A549 (cell line): ENCODE measurements at regions not wholly inside any gene's neighbourhood (a gene's known extent, or its start where the extent isn't known, plus 50 kb on each side); places are given as distances from the start of the nearest gene placed in this dataset.

Experiments used
- ATAC-seq, 2 experiments: fragments of 200-7000 bp in 1 of 2; fragments of >200 bp in 1 of 2; cut with Nextera tagmentation in 1 of 2; cut with Tn5 transposase in 1 of 2; 3 replicates each; pipeline versions ENCODE4 v1.8.0 to v1.9.1; 2018 to 2020; ENCODE audit warnings: mild to moderate bottlenecking in 1 of 2, moderate library complexity in 1 of 2
- CTCF ChIA-PET: fragments of 300-600 bp; sonication (Branson Sonifier 250); formaldehyde crosslinking; extraction: SDS; loops from one replicate; lab custom pipeline; 2021; ENCODE audit warnings: antibody characterized with exemption, inconsistent platforms; lab: Yijun Ruan, JAX
- POLR2A ChIA-PET: fragments of 350-600 bp; formaldehyde crosslinking; extraction: SDS; loops from one replicate; lab custom pipeline; 2021; ENCODE audit warnings: antibody characterized with exemption, inconsistent platforms; lab: Yijun Ruan, JAX
- DNase-seq, 2 experiments: peaks; one replicate each; pipeline versions ENCODE4 v3.0.0 to v3.0.0-alpha.2; 2011 to 2016; ENCODE audit warnings: low read depth in 1 of 2, low spot score in 1 of 2
- FAIRE-seq: peaks from 2 replicates; lab custom pipeline; 2011; peaks lifted over from hg19 to GRCh38; lab: Jason Lieb, UNC
- H3K27ac ChIP-seq, 2 experiments: fragments of >200 bp; sonication (Bioruptor Twin); formaldehyde crosslinking; 3 replicates each; pipeline ENCODE4 v1.5.1; 2016 to 2017
- H3K4me1 ChIP-seq: fragments of >200 bp; sonication (Bioruptor Twin); formaldehyde crosslinking; 3 replicates; pipeline ENCODE4 v1.6.1; 2016
- H3K4me2 ChIP-seq: fragments of >200 bp; sonication (Bioruptor Twin); formaldehyde crosslinking; 3 replicates; pipeline ENCODE4 v1.6.1; 2016
- H3K4me3 ChIP-seq: fragments of >200 bp; sonication (Bioruptor Twin); formaldehyde crosslinking; 3 replicates; pipeline ENCODE4 v1.5.1; 2016
- H3K9me3 ChIP-seq: fragments of >200 bp; sonication (Bioruptor Twin); formaldehyde crosslinking; 3 replicates; pipeline ENCODE4 v1.6.1; 2016
- CBX2 ChIP-seq: fragments of 200-600 bp; sonication (generic); IDR thresholded peaks from 2 replicates; pipeline ENCODE4 v1.6.1; 2016; ENCODE audit warnings: low read depth, mild to moderate bottlenecking, borderline replicate concordance
- CBX8 ChIP-seq: fragments of 200-600 bp; sonication (generic); IDR thresholded peaks from 2 replicates; pipeline ENCODE4 v1.6.1; 2016
- E2F6 ChIP-seq: IDR thresholded peaks from 2 replicates; pipeline ENCODE4 v1.6.1; 2012; ENCODE audit warnings: low read depth, borderline replicate concordance
- EHF ChIP-seq: fragments of 250-450 bp; sonication (Bioruptor Pico); IDR thresholded peaks from 2 replicates; pipeline ENCODE4 v1.5.0; 2020; ENCODE audit warnings: mild to moderate bottlenecking
- ESRRA ChIP-seq: fragments of 150-350 bp; IDR thresholded peaks from 2 replicates; pipeline ENCODE4 v1.6.1; 2014; ENCODE audit warnings: mild to moderate bottlenecking, low read length, borderline replicate concordance
- FOXS1 ChIP-seq: fragments of 250-450 bp; sonication (Bioruptor Pico); IDR thresholded peaks from 2 replicates; pipeline ENCODE4 v1.5.0; 2020; ENCODE audit warnings: mild to moderate bottlenecking, moderate library complexity
- HEYL ChIP-seq: fragments of 250-450 bp; sonication (Bioruptor Pico); IDR thresholded peaks from 2 replicates; pipeline ENCODE4 v1.8.0; 2021; ENCODE audit warnings: mild to moderate bottlenecking, moderate library complexity
- HOXA7 ChIP-seq: fragments of 250-450 bp; sonication (Bioruptor Pico); IDR thresholded peaks from 2 replicates; pipeline ENCODE4 v1.5.0; 2020; ENCODE audit warnings: mild to moderate bottlenecking, moderate library complexity
- JUN ChIP-seq, 2 experiments: fragments of >200 bp; sonication (Bioruptor Twin); formaldehyde crosslinking; IDR thresholded peaks; 2 replicates in 1 of 2; 3 replicates in 1 of 2; pipeline ENCODE4 v1.6.1; 2016 to 2017
- KDM5A ChIP-seq: fragments of 200-600 bp; sonication (generic); IDR thresholded peaks from 2 replicates; pipeline ENCODE4 v1.6.1; 2016; ENCODE audit warnings: antibody characterized with exemption, mild to moderate bottlenecking
- MAX ChIP-seq: IDR thresholded peaks from 2 replicates; pipeline ENCODE4 v1.6.1; 2012
- MAZ ChIP-seq: fragments of 150-350 bp; IDR thresholded peaks from 2 replicates; pipeline ENCODE4 v1.6.1; 2014; ENCODE audit warnings: antibody characterized with exemption, low read depth, low read length, borderline replicate concordance
- MYC ChIP-seq: IDR thresholded peaks from 2 replicates; pipeline ENCODE4 v1.6.1; 2012; ENCODE audit warnings: mild to moderate bottlenecking, inconsistent platforms, low read length, improper control_type of control experiment, borderline replicate concordance
- NFE2L2 ChIP-seq: fragments of 150-350 bp; conservative IDR thresholded peaks from 2 replicates; pipeline ENCODE4 v1.6.1; 2014; ENCODE audit warnings: low read length
- NPAS2 ChIP-seq: fragments of 250-450 bp; sonication (Bioruptor Pico); IDR thresholded peaks from 2 replicates; pipeline ENCODE4 v1.8.0; 2022; ENCODE audit warnings: mild to moderate bottlenecking, moderate library complexity, borderline replicate concordance
- POLR2A ChIP-seq: IDR thresholded peaks from 2 replicates; pipeline ENCODE4 v1.6.1; 2012; ENCODE audit warnings: mild to moderate bottlenecking, low read length
- POLR2AphosphoS2 ChIP-seq: conservative IDR thresholded peaks from 2 replicates; pipeline ENCODE4 v1.6.1; 2012; ENCODE audit warnings: low read length, improper control_type of control experiment, inconsistent platforms
- RNF2 ChIP-seq: fragments of 200-600 bp; sonication (generic); IDR thresholded peaks from 2 replicates; pipeline ENCODE4 v1.6.1; 2016; ENCODE audit warnings: low read depth, mild to moderate bottlenecking, antibody characterized with exemption, moderate library complexity, borderline replicate concordance
- SREBF2 ChIP-seq: fragments of 450-650 bp; IDR thresholded peaks from 2 replicates; pipeline ENCODE4 v1.6.1; 2014; ENCODE audit warnings: mild to moderate bottlenecking, moderate library complexity
- TFCP2L1 ChIP-seq: fragments of 250-450 bp; sonication (Bioruptor Pico); IDR thresholded peaks from 2 replicates; pipeline ENCODE4 v1.5.0; 2021; ENCODE audit warnings: mild to moderate bottlenecking
- TP53 ChIP-seq: fragments of 250-450 bp; sonication (Bioruptor Pico); IDR thresholded peaks from 2 replicates; pipeline ENCODE4 v1.5.0; 2021; ENCODE audit warnings: mild to moderate bottlenecking, moderate library complexity
- ZC3H11A ChIP-seq: fragments of 450-650 bp; IDR thresholded peaks from 2 replicates; pipeline ENCODE4 v1.6.1; 2014; ENCODE audit warnings: antibody characterized with exemption, mild to moderate bottlenecking
- ZSCAN20 ChIP-seq: fragments of 250-450 bp; sonication (Bioruptor Pico); IDR thresholded peaks from 2 replicates; pipeline ENCODE4 v1.8.0; 2022; ENCODE audit warnings: mild to moderate bottlenecking, moderate library complexity
- WGBS: methylation state at CpG from one replicate; pipeline ENCODE4 v1.1.6; 2017; ENCODE audit errors: missing lambda C conversion rate; 5-methylcytosine and 5-hydroxymethylcytosine counted together
- TF ChIP-seq, protein P1 (sequence below): fragments of >200 bp; sonication (Bioruptor Twin); formaldehyde crosslinking; IDR thresholded peaks from 2 replicates; pipeline ENCODE4 v1.6.1; 2016
- TF ChIP-seq, protein P2 (sequence below): IDR thresholded peaks from 2 replicates; pipeline ENCODE4 v1.6.1; 2012

DNA sequence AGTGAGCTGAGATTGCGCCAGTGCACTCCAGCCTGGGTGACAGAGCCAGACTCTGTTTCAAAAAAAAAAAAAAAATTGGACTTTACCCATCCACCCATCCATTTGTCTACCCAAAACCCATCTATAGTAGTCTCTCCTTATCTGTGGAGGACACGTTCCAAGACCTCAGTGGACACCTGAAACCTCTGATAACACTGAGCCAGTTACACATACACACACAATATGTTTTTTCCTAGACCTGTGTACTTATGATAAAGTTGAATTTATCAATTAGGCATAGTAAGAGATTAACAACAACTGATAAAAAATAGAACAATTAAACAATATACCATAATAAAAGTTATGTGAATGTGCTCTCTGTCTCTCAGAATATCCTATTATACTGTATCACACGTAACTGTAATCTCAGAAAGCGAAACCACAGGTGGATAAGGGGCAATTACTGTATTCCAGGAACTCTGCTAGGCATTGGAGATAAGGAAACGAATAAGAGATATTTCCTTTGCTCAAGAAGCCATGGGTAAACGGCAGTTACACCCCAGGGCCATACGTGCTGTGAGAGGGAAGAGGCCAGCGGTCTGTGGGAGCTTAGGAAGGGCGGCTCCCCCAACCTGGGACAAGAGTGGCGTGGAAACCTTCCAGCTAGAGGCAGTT, 84.2 kb upstream of the DISP3 start:
- Histone ChIP-seq H3K4me3 (no peak overlapping the region), H3K4me1 (no peaks in the 10 kb centered on the region)
- ATAC-seq, result no peak
- POLR2A ChIA-PET, result no interaction called here
- TF ChIP-seq, protein P1, sequence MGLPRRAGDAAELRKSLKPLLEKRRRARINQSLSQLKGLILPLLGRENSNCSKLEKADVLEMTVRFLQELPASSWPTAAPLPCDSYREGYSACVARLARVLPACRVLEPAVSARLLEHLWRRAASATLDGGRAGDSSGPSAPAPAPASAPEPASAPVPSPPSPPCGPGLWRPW, result no peak
- TF ChIP-seq, protein P2, sequence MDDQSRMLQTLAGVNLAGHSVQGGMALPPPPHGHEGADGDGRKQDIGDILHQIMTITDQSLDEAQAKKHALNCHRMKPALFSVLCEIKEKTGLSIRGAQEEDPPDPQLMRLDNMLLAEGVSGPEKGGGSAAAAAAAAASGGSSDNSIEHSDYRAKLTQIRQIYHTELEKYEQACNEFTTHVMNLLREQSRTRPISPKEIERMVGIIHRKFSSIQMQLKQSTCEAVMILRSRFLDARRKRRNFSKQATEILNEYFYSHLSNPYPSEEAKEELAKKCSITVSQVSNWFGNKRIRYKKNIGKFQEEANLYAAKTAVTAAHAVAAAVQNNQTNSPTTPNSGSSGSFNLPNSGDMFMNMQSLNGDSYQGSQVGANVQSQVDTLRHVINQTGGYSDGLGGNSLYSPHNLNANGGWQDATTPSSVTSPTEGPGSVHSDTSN, result no peak
- no peak for TF ChIP-seq NFE2L2
- no peak for TF ChIP-seq FOXS1
- no peak for TF ChIP-seq SREBF2
- TF ChIP-seq HEYL (CRISPR knock-in tag), result no peak
- TF ChIP-seq CBX8, result no peak
- no peak for TF ChIP-seq EHF (CRISPR knock-in tag)
- TF ChIP-seq, all 56 proteins: peak for 0
- no peak for FAIRE-seq
- H3K4me2 ChIP-seq, result no peak overlapping the region
- no peak overlapping the region for H3K27ac ChIP-seq
- no peak for DNase-seq
- H3K9me3 ChIP-seq, result no peaks in the 10 kb centered on the region
- 20% methylated on average over 10 of the region's 10 CpGs for WGBS
- CTCF ChIA-PET, result no interaction called here

- ATAC-seq, result no peak
- Histone ChIP-seq H3K4me2 (no peak overlapping the region), H3K9me3 (no peaks in the 10 kb centered on the region), H3K4me1 (no peaks in the 10 kb centered on the region), H3K4me3 (no peak overlapping the region), H3K27ac (no peak overlapping the region)
- CTCF ChIA-PET, result interaction anchor here (1.1 kb wide), 1 partner anchor 246 kb away, joined by 3 read pairs; no protein-coding TSS in a partner anchor
- WGBS, result 20% methylated on average over 1 of the region's 9 CpGs
- no peak for FAIRE-seq
- POLR2A ChIA-PET, result no interaction called here
- DNase-seq, result no peak
- TF ChIP-seq E2F6 (no peak), MAZ (no peak), ZC3H11A (no peak), RNF2 (no peak), KDM5A (no peak), ZSCAN20 (CRISPR knock-in tag) (no peak), FOXS1 (no peak), HEYL (CRISPR knock-in tag) (no peak), JUN (IDR thresholded peaks at IDR 0.05) (no peak), TFCP2L1 (no peak), TP53 (CRISPR knock-in tag) (no peak), ESRRA (no peak), MAX (no peak), POLR2AphosphoS2 (no peak), HOXA7 (CRISPR knock-in tag) (no peak), NPAS2 (CRISPR knock-in tag) (no peak), CBX2 (no peak)
Measured at GRCh38 chr1:11395616-11396015, 83.3 kb upstream of the DISP3 start.

DNA sequence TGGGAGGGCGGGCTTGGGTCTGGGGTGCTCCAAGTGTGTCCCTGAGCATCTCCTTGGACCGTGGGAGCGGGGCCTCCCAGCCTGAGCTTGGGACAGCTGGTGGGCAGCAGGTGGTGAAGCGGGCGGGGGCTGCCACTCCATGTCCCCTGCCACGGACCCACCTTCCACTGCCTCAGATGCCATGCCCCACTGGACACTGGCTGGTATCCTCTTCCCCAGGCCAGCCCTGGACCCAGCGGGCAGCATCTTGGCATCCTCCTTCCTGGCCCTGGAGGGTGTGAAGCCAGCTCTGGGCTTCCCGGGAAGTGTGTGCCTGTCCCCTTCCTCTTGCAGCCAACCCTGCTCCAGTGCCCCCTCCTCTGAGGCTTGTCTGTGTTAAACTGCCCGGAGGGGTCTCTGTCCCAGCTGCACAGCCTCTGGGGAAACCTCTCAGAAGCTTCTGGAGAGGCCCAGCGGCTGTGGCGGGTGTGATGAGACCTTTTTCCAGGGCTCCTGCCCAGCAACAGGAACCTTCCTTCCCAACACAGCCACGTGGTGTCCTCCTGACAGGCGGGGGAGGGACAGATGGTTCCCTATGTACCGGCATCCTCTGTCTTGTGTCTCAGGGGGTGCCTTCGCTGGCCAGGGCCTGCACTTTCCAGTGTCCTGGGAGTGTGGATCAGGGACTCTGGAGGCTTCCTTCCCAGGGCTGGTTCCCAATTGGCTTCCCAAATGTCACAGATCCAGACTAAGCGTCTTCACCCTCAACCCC, 81.6 kb upstream of the DISP3 start:
- no peak for FAIRE-seq
- Histone ChIP-seq H3K27ac (no peak overlapping the region), H3K9me3 (0 out of 3 replicates have a peak, but pooled peaks cover 3% of the 10 kb centered on the region), H3K4me2 (no peak overlapping the region), H3K4me1 (no peaks in the 10 kb centered on the region)
- ChIA-PET CTCF (interaction anchor here (1.6 kb wide), 1 partner anchor 22 kb away, joined by 3 read pairs; no protein-coding TSS in a partner anchor), POLR2A (no interaction called here)
- peak in 1 of 2 experiments; percentile 35; a peak in 1 of 6 replicates for ATAC-seq
- TF ChIP-seq HEYL (CRISPR knock-in tag) (no peak), MYC (no peak), POLR2A (no peak)
- TF ChIP-seq, all 56 proteins: peak for 0
- DNase-seq, result no peak
- no peak overlapping the region for H3K4me3 ChIP-seq
- 33% methylated on average over 2 of the region's 16 CpGs for WGBS
